G401.6 (cell line): ENCODE measurements at regions not wholly inside any gene's neighbourhood (a gene's known extent, or its start where the extent isn't known, plus 50 kb on each side); places are given as distances from the start of the nearest gene placed in this dataset.

Source experiments
- FAIRE-seq: peaks from 2 replicates; lab custom pipeline; 2012; peaks lifted over from hg19 to GRCh38; lab: Jason Lieb, UNC

DNA sequence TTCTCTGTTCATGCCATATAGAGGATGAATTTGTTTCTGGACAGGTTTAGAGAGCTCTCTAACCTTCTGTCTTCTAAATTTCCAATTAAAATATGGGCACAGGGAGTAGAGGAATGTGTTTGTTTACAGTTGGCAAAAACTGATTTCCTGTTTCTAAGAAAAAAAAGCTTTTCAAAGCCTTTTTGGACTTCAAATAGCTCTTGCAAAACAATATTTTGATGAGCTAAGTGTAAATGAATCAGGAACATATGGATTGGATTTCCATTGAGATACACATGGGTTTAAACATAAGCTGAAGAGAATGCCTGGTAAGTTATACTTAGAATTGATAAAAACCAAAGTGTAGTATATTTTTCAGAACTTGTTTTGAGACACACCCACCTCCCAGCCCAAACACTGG is 677.5 kb downstream of the NYAP2 start:
- no peak for FAIRE-seq

DNA sequence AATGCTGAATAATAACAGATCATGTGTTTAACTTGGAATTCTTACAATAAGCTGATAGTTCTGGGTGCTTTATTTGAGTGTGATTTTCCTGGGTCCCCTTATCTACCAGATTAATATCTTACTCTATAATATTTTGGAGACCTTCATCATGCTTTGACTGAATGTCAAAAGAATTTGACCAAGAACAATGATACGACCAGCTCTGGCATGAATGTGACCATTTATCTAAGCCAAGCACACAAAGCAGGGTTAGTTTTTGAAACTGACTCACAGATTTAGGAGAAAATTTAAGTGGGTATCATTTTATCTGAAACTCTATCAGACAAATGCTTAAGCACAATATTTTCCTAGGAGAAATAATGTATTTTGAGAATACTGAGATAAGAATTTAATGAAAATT is 677.0 kb downstream of the NYAP2 start:
- FAIRE-seq: no peak

DNA sequence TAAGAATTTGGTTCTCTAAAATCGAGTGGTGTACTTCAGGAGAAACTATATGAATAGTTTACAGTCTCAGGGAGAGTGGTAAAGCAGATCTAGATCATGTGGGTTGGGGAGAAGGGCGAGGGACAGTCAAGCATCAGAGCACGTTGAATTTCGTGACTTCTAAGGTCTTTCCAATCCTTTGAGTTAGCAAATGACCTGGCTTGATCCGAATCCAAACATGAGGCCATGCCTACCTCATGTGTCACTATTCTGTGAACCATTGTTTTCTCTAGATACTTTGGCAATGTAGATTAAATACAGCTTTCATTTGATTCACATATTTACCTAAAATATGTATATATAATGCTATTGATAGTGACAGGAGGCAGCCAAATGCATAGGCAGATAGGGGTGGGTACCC is 674.9 kb downstream of the NYAP2 start:
- FAIRE-seq: no peak

DNA sequence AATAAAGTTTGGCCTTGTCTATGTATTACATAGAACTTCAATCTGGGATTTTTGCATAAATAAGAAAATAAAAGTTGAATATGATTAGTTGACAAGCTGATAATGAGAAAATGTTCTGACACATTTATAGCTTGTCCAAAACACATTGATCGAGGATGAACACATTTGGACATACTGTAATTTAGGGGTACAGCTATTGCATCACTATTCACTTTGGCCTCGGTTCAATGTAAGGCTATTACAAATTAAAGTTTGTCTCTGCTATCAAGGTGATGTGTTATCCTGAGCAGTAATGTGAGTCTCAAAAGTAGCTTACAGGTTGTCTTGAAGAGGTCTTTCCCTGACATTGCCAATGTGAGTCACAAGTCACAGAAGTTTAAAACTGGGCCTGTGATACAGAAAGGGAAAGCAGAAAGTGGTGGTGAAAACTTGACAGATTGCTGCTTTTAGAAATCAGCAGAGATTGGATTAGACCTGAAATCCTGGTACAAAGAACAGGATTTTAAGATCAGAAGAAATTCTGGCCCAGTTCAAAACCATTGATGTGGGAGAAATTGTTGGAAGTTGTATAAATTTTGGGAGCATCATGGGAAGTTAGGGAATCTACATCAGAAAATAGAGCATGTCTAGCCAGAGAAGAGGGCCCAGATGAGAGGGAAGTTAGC is 674.1 kb downstream of the NYAP2 start:
- no peak for FAIRE-seq

DNA sequence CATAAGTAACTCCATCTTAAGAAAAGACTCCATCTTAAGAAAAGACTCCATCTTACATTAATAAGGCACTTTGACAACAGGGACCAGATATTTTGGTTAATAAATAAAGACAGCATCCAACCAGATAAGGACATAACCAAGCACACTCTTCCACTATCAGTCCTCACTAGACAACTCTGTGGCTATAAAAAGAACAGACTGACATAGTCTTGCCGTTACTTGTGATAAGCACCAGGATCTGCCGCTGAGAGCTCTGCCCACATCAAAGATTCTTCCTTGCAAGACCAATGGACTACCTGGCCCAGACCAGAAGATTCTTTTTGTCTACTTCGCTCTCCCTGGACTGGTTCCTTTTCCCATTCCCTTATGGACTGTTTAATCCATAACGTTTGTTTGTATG is 667.4 kb downstream of the NYAP2 start:
- no peak for FAIRE-seq

GRCh38 chr2:226066391-226066790 is 666.9 kb downstream of the NYAP2 start:
- no peak for FAIRE-seq

DNA sequence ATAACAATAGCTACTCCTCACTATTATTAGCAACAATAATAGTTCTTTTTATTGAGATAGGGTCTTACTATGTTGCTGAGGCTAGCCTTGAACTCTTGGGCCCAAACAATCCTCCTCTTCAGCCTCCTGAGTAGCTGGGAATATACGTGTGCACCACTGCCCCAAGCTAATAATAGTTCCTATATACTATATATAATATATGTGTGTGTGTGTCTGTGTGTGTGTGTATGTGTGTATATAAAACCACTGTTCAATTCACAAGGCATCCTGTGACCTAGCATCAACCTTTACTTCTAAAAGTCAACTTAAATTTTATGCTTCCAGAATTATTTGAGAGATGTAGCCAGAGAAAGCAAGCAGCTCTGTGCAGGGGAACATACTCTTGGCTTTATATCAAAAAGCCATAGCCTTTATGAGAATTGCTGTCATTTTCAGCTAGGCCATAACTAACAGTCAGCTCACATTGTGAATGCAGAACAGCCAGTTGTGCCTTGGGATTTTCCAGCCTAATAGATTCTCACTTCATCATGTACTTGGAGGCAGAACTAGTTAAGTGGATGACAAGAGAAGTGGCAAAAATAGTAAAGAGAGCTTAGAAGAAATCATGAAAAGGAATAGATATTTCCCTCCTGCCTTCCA is 665.5 kb downstream of the NYAP2 start:
- FAIRE-seq: no peak

DNA sequence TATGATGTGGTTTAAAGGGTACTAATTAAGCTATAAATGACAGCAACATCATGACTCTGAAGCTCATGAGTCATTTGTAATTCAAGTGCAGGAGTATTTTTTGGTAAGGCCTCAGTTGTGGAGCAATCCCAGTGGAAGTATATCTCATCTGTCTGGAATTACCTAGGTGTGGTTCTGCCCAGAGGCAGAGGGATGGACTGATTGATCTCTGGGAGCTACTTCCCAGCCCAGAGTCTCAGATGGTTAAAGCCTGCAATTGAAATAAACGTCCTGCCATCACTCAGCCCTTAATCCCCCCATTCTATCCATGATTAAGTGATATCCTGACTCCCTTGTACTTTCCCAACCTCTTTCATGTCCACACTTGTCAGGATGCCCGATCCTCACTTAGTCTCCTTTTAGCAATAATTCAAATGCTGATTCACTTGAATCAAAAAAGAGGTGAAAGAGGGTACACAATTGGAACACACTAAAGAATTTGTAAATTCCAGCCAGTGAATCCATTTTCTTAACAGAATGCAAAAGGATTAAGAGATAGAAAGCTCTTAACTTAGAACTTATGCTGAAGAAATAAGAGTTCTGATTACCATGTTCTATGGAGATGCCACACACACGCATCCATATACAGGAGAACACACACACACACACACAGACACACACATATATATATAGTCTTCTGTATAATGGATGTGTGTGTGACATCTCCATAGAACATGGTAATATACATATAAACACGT is 664.4 kb downstream of the NYAP2 start:
- FAIRE-seq: no peak

- FAIRE-seq: no peak
Measured at GRCh38 chr2:226059961-226060627, 660.6 kb downstream of the NYAP2 start.

DNA sequence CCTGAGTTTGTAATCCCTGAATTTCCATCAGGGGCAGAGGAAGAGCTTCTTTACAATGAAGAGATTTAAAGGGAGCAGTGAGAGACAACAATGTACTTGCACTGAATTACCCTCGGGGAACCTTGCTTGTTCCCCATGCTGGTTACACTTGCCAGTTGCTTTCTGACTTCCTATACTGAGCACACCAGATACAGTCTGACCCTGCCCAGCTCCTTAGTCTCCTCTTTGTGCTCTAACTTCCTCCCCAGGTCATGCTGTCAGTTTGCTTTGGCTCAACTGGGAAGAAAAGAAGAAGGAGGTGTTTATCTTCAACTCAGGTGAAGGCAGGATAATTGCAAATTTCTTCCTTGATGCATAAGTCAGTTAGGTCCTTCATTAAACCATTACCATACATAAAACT is 658.4 kb downstream of the NYAP2 start:
- FAIRE-seq: no peak

DNA sequence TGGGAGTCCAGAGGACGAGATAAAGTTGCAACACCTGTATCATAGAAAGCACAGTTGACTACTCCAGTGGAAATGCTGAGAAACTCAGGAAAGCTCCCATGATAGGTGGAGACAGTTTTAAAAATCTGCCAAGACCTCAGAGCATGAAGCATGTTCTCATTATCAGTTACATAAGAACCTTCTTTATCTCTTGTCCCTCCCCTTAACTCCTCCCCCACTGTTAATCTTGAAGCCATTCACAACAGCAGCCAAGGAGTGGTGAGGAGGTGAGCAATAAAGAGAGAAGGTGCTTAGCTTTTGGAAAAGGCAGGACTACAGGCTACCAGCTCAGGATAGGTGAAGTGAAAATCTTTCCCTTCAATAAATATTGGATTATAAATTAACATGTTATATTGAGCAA is 657.9 kb downstream of the NYAP2 start:
- no peak for FAIRE-seq

DNA sequence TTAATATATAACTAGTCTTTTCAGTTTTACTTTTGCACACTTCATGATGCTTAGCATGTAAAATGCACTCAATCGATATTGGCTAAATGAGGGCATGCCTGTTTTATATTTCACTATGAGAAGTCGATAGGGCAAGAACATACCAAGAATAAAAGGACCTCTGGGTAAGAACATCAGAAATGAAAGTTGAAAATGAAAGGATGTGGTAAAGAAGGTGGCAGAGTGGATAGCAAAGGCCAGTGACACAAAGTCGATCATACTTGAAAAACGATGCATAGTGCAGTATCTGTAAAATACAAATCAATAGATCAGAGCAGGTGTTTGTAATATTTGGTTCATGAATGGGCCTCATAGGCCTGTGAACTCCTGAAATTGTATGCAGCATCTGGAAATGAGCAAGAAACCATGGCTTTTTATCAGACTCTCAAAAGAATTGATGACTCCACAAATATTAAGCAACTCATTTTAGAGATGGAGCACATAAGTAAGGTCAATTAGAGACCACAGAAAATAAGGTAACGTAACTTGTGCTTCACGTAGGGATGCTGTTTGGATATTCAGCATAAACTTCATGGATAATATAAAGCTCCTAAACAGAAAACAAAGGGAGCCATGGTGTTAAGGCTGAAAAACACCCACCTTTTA is 653.4 kb downstream of the NYAP2 start:
- FAIRE-seq: no peak

DNA sequence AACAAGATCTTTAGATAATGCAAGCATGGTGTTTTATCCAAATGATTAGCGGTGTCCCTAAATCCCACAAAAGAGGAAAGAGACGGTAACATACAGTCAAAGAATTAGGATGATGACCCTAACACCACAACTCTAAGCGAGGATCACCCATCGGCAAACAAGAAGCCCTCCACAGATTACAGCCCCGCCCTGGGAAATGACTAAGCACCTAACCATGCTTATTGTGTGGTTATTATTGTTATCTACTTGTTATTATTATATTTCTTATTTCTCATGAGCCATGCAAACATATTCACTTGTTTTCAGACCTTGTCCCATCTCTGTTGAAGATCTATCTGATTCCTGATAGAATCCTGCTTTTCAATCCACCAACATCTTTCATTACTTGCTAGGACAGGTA is 651.3 kb downstream of the NYAP2 start:
- FAIRE-seq: no peak

DNA sequence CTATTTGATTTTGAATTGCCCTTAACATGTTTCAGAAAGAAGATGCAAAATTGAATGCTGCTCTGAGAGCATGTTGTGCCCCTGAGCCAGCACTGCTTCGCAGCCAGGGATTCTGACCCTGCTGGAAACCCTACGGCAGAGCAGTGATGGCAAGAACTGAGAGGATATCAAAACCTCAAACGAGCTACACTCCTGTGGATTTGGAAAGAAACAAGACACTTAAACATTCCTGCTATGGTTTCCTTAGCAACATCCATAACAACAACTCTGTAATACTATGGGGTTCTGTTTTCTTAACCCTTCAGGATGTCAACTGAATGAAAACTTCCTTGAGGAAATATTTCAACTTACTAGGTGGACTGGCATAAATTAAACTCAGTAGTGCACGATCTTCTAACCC is 649.1 kb downstream of the NYAP2 start:
- no peak for FAIRE-seq

DNA sequence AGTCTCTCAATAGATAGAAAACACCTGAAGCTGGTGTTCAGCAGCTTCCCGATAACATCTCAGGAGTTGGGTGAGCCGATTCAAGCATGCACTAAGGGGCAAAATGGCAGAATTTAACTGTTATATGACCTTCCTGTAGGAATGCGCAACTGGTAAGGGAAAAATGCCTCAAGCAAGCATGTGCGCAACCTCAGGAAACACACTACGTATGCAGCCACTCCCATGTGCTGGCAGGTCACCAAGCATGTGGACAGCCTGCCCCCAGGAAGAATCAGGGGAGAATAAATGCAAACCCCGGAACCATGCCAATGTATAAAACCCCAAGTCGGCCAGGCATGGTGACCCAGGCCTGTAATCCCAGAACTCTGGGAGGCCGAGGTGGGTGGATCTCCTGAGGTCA is 645.6 kb downstream of the NYAP2 start:
- no peak for FAIRE-seq

DNA sequence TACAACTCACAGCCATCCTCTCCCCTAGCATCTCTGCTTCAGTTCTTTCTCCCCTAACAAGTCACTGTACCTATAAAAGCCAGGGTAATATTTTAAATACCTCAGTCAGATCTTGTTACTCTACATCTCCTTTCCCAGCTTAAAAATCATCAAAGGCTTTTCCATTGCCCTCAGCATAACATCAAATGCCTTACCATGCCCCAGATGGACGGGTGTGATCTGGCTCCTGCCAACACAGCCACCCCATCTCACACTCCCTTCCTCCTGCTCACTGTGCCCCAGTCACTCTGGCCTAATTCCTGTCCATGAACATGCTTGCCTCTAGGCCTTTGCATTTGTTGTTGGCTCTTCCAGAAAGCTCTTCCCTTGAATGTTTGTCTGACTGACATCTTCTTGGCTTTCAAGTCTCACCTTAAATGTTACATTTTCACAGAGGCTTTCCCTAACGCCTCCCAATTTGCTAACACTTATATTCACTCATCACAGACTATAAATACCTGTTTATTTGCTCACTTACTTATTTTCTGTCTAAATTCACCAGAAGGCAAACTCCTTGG is 640.9 kb downstream of the NYAP2 start:
- FAIRE-seq: no peak

DNA sequence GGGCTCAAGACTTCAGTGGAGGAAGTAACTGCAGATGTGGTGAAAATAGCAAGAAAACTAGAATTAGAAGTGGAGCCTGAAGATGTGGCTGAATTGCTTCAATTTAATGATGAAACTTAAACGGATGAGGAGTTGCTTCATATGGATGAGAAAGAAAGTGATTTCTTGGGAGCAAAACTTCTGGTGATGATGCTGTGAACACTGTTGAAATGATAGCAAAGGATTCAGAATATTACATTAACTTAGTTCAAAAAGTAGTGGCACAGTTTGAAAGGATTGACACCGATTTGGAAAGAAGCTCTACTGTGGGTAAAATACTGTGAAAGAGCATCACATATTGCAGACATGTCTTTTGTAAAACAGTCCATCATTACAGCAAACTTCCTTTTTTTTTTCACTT is 638.0 kb downstream of the NYAP2 start:
- FAIRE-seq: no peak

GRCh38 chr2:226031647-226032501 is 632.4 kb downstream of the NYAP2 start:
- FAIRE-seq: no peak

- peak; percentile 44 for FAIRE-seq
Measured at GRCh38 chr2:226030788-226031646, 631.5 kb downstream of the NYAP2 start.

DNA sequence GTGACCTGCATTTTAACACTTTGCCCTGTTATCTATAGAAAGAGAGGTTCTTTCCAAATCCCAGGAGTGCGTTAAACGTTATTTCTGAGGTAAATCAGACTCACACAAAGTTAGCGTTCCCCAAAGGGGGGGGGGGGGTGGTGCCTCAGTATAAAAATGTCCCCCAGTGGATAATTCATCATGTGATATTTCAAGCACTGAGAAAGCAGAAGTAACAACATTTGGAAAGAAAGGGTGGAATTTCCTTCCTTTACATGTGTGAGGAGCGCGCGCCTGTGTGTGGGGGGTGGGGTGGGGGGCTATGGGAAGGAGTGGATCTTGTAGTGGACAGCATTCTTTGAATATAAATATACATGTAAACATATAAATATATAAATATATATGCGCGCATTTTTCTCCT is 630.9 kb downstream of the NYAP2 start:
- FAIRE-seq: no peak
